ENCODE measurements at regions not wholly inside any gene's neighbourhood (a gene's known extent, or its start where the extent isn't known, plus 50 kb on each side); places are given as distances from the start of the nearest gene placed in this dataset.

DNA sequence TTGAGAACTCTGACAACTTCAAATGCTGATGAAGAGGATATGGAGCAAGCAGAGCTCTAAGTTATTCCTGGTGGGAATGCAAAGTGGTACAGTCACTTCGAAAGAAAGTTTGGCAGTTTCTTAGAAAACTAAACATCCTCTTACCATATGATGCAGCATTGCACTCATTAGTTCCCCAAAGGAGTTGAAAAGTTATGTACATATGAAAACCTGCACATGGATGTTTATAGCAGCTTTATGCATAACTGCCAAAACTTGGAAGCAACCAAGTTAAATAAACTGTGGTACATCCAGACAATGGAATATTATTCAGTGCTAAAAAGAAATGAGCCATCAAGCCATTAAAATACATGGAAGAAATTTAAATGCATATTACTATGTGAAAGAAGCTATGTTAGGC lies 779.3 kb upstream of the COBL start:
- Histone ChIP-seq H3K9me3 (no peaks in the 10 kb centered on the region), H3K36me3 (ENCODE audit: control insufficient read depth, insufficient read depth, low read length) (no peaks in the 10 kb centered on the region), H3K27me3 (replicated peaks; ENCODE audit: control insufficient read depth, insufficient read depth, low read length) (no peaks in the 10 kb centered on the region), H3K4me3 (ENCODE audit: low read depth, low read length) (no peak overlapping the region), H3K4me1 (no peaks in the 10 kb centered on the region)
- intact Hi-C loops (cut with micrococcal nuclease; ENCODE audit: unreplicated experiment), result no loop called here
- Mint-ChIP-seq H3K9me3 (ENCODE audit: unreplicated experiment) (peaks cover 6% of the 10 kb centered on the region), H3K27ac (ENCODE audit: unreplicated experiment) (no peak overlapping the region), H3K27me3 (ENCODE audit: insufficient read depth, unreplicated experiment) (no peaks in the 10 kb centered on the region), H3K4me1 (ENCODE audit: low read depth, unreplicated experiment) (no peaks in the 10 kb centered on the region), H3K36me3 (ENCODE audit: insufficient read depth, unreplicated experiment) (no peaks in the 10 kb centered on the region), H3K4me3 (ENCODE audit: unreplicated experiment) (no peak overlapping the region)
- POLR2A ChIA-PET, result no interaction called here
- BruUV-seq (replicated peaks), result no TSS peak
- CTCF ChIA-PET, result no interaction called here
- no peak for TF ChIP-seq CTCF (IDR thresholded peaks at IDR 0.05; ENCODE audit: insufficient read depth in 1 of 2, low read depth in 1 of 2, low read length in 1 of 2, severe bottlenecking in 1 of 2, unreplicated experiment in 1 of 2)
- no peak for DNase-seq

DNA sequence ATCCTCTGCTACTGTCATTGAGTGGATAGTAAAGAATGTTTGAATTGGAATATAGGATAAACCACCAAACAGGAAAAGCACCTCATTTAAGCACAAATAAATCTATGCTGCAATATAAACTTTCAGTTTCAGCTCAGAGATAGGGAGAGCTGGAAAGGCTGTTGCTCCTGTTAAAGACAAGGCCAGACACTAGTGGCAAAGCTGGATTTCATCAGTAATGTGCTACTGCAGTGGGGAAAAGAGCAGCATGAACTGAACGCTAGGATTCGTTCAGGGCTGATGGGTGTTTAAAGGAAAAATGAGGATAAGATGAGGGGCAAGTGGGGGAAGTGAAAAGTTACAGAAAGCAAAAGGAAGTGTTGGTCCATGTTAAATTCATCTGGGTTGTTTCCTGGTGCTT lies 775.4 kb upstream of the COBL start:
- ChIA-PET CTCF (no interaction called here), POLR2A (no interaction called here)
- Histone ChIP-seq H3K4me1 (no peaks in the 10 kb centered on the region), H3K36me3 (ENCODE audit: control insufficient read depth, insufficient read depth, low read length) (no peaks in the 10 kb centered on the region), H3K4me3 (ENCODE audit: low read depth, low read length) (no peak overlapping the region), H3K27me3 (replicated peaks; ENCODE audit: control insufficient read depth, insufficient read depth, low read length) (no peaks in the 10 kb centered on the region), H3K9me3 (no peaks in the 10 kb centered on the region)
- H3K4me1 Mint-ChIP-seq (ENCODE audit: low read depth, unreplicated experiment), result no peaks in the 10 kb centered on the region
- no peak for DNase-seq
- BruUV-seq (replicated peaks), result no TSS peak
- H3K36me3 Mint-ChIP-seq (ENCODE audit: insufficient read depth, unreplicated experiment), result no peaks in the 10 kb centered on the region
- no peaks in the 10 kb centered on the region for H3K9me3 Mint-ChIP-seq (ENCODE audit: unreplicated experiment)
- TF ChIP-seq CTCF (IDR thresholded peaks at IDR 0.05; ENCODE audit: insufficient read depth in 1 of 2, low read depth in 1 of 2, low read length in 1 of 2, severe bottlenecking in 1 of 2, unreplicated experiment in 1 of 2), result no peak
- no peak overlapping the region for H3K4me3 Mint-ChIP-seq (ENCODE audit: unreplicated experiment)
- intact Hi-C loops (cut with micrococcal nuclease; ENCODE audit: unreplicated experiment), result no loop called here
- no peak overlapping the region for H3K27ac Mint-ChIP-seq (ENCODE audit: unreplicated experiment)
- no peaks in the 10 kb centered on the region for H3K27me3 Mint-ChIP-seq (ENCODE audit: insufficient read depth, unreplicated experiment)

DNA sequence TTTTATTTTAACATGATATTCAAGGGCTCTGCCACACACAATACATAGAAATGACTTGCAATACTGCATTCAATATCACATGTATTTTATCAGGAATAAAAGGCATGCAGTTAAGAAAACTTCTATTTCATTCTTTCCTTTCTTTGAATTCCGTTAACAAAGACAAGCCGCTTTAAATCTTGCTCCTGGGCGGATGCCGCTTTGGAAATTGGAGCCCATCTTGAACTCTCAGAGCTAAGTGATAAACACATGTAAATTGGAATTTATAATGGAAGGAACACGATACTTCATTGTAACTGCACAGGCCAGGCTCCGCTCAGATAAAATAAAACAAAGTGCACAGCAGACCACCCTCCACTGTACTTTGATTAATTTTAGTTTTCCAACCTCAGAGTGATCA lies 774.5 kb upstream of the COBL start:
- H3K4me3 Mint-ChIP-seq (ENCODE audit: unreplicated experiment), result no peak overlapping the region
- intact Hi-C loops (cut with micrococcal nuclease; ENCODE audit: unreplicated experiment), result no loop called here
- no peaks in the 10 kb centered on the region for H3K36me3 Mint-ChIP-seq (ENCODE audit: insufficient read depth, unreplicated experiment)
- no peaks in the 10 kb centered on the region for H3K27me3 Mint-ChIP-seq (ENCODE audit: insufficient read depth, unreplicated experiment)
- CTCF ChIA-PET, result no interaction called here
- no TSS peak for BruUV-seq (replicated peaks)
- no peaks in the 10 kb centered on the region for H3K9me3 Mint-ChIP-seq (ENCODE audit: unreplicated experiment)
- POLR2A ChIA-PET, result no interaction called here
- Histone ChIP-seq H3K27me3 (replicated peaks; ENCODE audit: control insufficient read depth, insufficient read depth, low read length) (no peaks in the 10 kb centered on the region), H3K4me3 (ENCODE audit: low read depth, low read length) (no peak overlapping the region), H3K36me3 (ENCODE audit: control insufficient read depth, insufficient read depth, low read length) (no peaks in the 10 kb centered on the region), H3K4me1 (no peaks in the 10 kb centered on the region), H3K9me3 (no peaks in the 10 kb centered on the region)
- H3K4me1 Mint-ChIP-seq (ENCODE audit: low read depth, unreplicated experiment), result no peaks in the 10 kb centered on the region
- no peak for DNase-seq
- no peak overlapping the region for H3K27ac Mint-ChIP-seq (ENCODE audit: unreplicated experiment)
- no peak for TF ChIP-seq CTCF (IDR thresholded peaks at IDR 0.05; ENCODE audit: insufficient read depth in 1 of 2, low read depth in 1 of 2, low read length in 1 of 2, severe bottlenecking in 1 of 2, unreplicated experiment in 1 of 2)

All from Caco-2 (cell line).